ENCODE measurements at regions not wholly inside any gene's neighbourhood (a gene's known extent, or its start where the extent isn't known, plus 50 kb on each side); places are given as distances from the start of the nearest gene placed in this dataset.

GRCh38 chr9:103139891-103140290 lies 144.8 kb downstream of the CYLC2 start:
- TF ChIP-seq CTCF (IDR thresholded peaks at IDR 0.05) (no peak), POLR2A (IDR thresholded peaks at IDR 0.05) (no peak)
